A549 (cell line): ENCODE measurements at regions not wholly inside any gene's neighbourhood (a gene's known extent, or its start where the extent isn't known, plus 50 kb on each side); places are given as distances from the start of the nearest gene placed in this dataset.
A peak's percentile ranks its signal among the peaks of the same experiment; 100 is the strongest.
"Not testable (repeated sequence)": the region's sequence is repeated elsewhere in the genome, so short reads cannot be mapped to it uniquely, and the experiment has no call there.

Experiments
- ATAC-seq, 2 experiments: fragments of 200-7000 bp in 1 of 2; fragments of >200 bp in 1 of 2; cut with Nextera tagmentation in 1 of 2; cut with Tn5 transposase in 1 of 2; 3 replicates each; pipeline versions ENCODE4 v1.8.0 to v1.9.1; 2018 to 2020; ENCODE audit warnings: mild to moderate bottlenecking in 1 of 2, moderate library complexity in 1 of 2
- CTCF ChIA-PET: fragments of 300-600 bp; sonication (Branson Sonifier 250); formaldehyde crosslinking; extraction: SDS; loops from one replicate; lab custom pipeline; 2021; ENCODE audit warnings: antibody characterized with exemption, inconsistent platforms; lab: Yijun Ruan, JAX
- POLR2A ChIA-PET: fragments of 350-600 bp; formaldehyde crosslinking; extraction: SDS; loops from one replicate; lab custom pipeline; 2021; ENCODE audit warnings: antibody characterized with exemption, inconsistent platforms; lab: Yijun Ruan, JAX
- DNase-seq, 2 experiments: peaks; one replicate each; pipeline versions ENCODE4 v3.0.0 to v3.0.0-alpha.2; 2011 to 2016; ENCODE audit warnings: low read depth in 1 of 2, low spot score in 1 of 2
- FAIRE-seq: peaks from 2 replicates; lab custom pipeline; 2011; peaks lifted over from hg19 to GRCh38; lab: Jason Lieb, UNC
- H3K27ac ChIP-seq, 2 experiments: fragments of >200 bp; sonication (Bioruptor Twin); formaldehyde crosslinking; 3 replicates each; pipeline ENCODE4 v1.5.1; 2016 to 2017
- H3K4me1 ChIP-seq: fragments of >200 bp; sonication (Bioruptor Twin); formaldehyde crosslinking; 3 replicates; pipeline ENCODE4 v1.6.1; 2016
- H3K4me2 ChIP-seq: fragments of >200 bp; sonication (Bioruptor Twin); formaldehyde crosslinking; 3 replicates; pipeline ENCODE4 v1.6.1; 2016
- H3K4me3 ChIP-seq: fragments of >200 bp; sonication (Bioruptor Twin); formaldehyde crosslinking; 3 replicates; pipeline ENCODE4 v1.5.1; 2016
- H3K9me3 ChIP-seq: fragments of >200 bp; sonication (Bioruptor Twin); formaldehyde crosslinking; 3 replicates; pipeline ENCODE4 v1.6.1; 2016
- CEBPB ChIP-seq, 2 experiments: fragments of >200 bp in 1 of 2; sonication (Bioruptor Twin) in 1 of 2; formaldehyde crosslinking in 1 of 2; IDR thresholded peaks; 2 replicates each; pipeline ENCODE4 v1.6.1; 2012 to 2016
- CHD2 ChIP-seq: fragments of 150-350 bp; IDR thresholded peaks from 2 replicates; pipeline ENCODE4 v1.6.1; 2014; ENCODE audit warnings: low read length; ENCODE audit not compliant: partially characterized antibody
- EHF ChIP-seq: fragments of 250-450 bp; sonication (Bioruptor Pico); IDR thresholded peaks from 2 replicates; pipeline ENCODE4 v1.5.0; 2020; ENCODE audit warnings: mild to moderate bottlenecking
- EP300 ChIP-seq, 2 experiments: fragments of >200 bp; sonication (Bioruptor Twin); formaldehyde crosslinking; IDR thresholded peaks; 2 replicates in 1 of 2; 3 replicates in 1 of 2; pipeline ENCODE4 v1.6.1; 2016 to 2017
- HEYL ChIP-seq: fragments of 250-450 bp; sonication (Bioruptor Pico); IDR thresholded peaks from 2 replicates; pipeline ENCODE4 v1.8.0; 2021; ENCODE audit warnings: mild to moderate bottlenecking, moderate library complexity
- JUN ChIP-seq, 2 experiments: fragments of >200 bp; sonication (Bioruptor Twin); formaldehyde crosslinking; IDR thresholded peaks; 2 replicates in 1 of 2; 3 replicates in 1 of 2; pipeline ENCODE4 v1.6.1; 2016 to 2017
- KDM5A ChIP-seq: fragments of 200-600 bp; sonication (generic); IDR thresholded peaks from 2 replicates; pipeline ENCODE4 v1.6.1; 2016; ENCODE audit warnings: antibody characterized with exemption, mild to moderate bottlenecking
- MAFK ChIP-seq: fragments of 450-650 bp; IDR thresholded peaks from 2 replicates; pipeline ENCODE4 v1.6.1; 2014; ENCODE audit not compliant: partially characterized antibody
- MAZ ChIP-seq: fragments of 150-350 bp; IDR thresholded peaks from 2 replicates; pipeline ENCODE4 v1.6.1; 2014; ENCODE audit warnings: antibody characterized with exemption, low read depth, low read length, borderline replicate concordance
- NR3C1 ChIP-seq: fragments of >200 bp; sonication (Bioruptor Twin); formaldehyde crosslinking; IDR thresholded peaks from 3 replicates; pipeline ENCODE4 v1.6.1; 2017
- PHF8 ChIP-seq: fragments of 200-600 bp; sonication (generic); IDR thresholded peaks from 2 replicates; pipeline ENCODE4 v1.6.1; 2016; ENCODE audit warnings: low read depth, mild to moderate bottlenecking, antibody characterized with exemption, moderate library complexity, borderline replicate concordance
- POLR2AphosphoS2 ChIP-seq: conservative IDR thresholded peaks from 2 replicates; pipeline ENCODE4 v1.6.1; 2012; ENCODE audit warnings: low read length, improper control_type of control experiment, inconsistent platforms
- REST ChIP-seq: fragments of 200-600 bp; sonication (generic); IDR thresholded peaks from 2 replicates; pipeline ENCODE4 v1.6.1; 2016; ENCODE audit warnings: antibody characterized with exemption, mild to moderate bottlenecking, moderate library complexity
- RNF2 ChIP-seq: fragments of 200-600 bp; sonication (generic); IDR thresholded peaks from 2 replicates; pipeline ENCODE4 v1.6.1; 2016; ENCODE audit warnings: low read depth, mild to moderate bottlenecking, antibody characterized with exemption, moderate library complexity, borderline replicate concordance
- TFCP2L1 ChIP-seq: fragments of 250-450 bp; sonication (Bioruptor Pico); IDR thresholded peaks from 2 replicates; pipeline ENCODE4 v1.5.0; 2021; ENCODE audit warnings: mild to moderate bottlenecking
- ZFP36 ChIP-seq: fragments of 450-650 bp; IDR thresholded peaks from 2 replicates; pipeline ENCODE4 v1.6.1; 2014; ENCODE audit warnings: borderline replicate concordance; ENCODE audit not compliant: partially characterized antibody
- ZNF302 ChIP-seq: fragments of 250-450 bp; sonication (Bioruptor Pico); IDR thresholded peaks from 2 replicates; pipeline ENCODE4 v1.9.0; 2021; ENCODE audit warnings: inconsistent platforms, mild to moderate bottlenecking, moderate library complexity
- ZSCAN20 ChIP-seq: fragments of 250-450 bp; sonication (Bioruptor Pico); IDR thresholded peaks from 2 replicates; pipeline ENCODE4 v1.8.0; 2022; ENCODE audit warnings: mild to moderate bottlenecking, moderate library complexity
- WGBS: methylation state at CpG from one replicate; pipeline ENCODE4 v1.1.6; 2017; ENCODE audit errors: missing lambda C conversion rate; 5-methylcytosine and 5-hydroxymethylcytosine counted together

GRCh38 chr1:148374101-148374500, 109.0 kb downstream of the PPIAL4G start:
- no peak overlapping the region for H3K27ac ChIP-seq
- 61% methylated on average over 3 of the region's 3 CpGs for WGBS

GRCh38 chr1:148373192-148373925, 109.7 kb downstream of the PPIAL4G start:
- H3K27ac ChIP-seq = no peak overlapping the region
- 88% methylated on average over 8 of the region's 8 CpGs for WGBS
- H3K4me1 ChIP-seq = peaks cover 10% of the 10 kb centered on the region; the same call in 2 of the 3 replicates
- TF ChIP-seq HEYL = no peak
- TF ChIP-seq PHF8 = no peak
- TF ChIP-seq NR3C1 = no peak
- no peak for TF ChIP-seq TFCP2L1 (CRISPR knock-in tag)
- TF ChIP-seq CHD2 = no peak
- no peak for TF ChIP-seq EP300 (IDR thresholded peaks at IDR 0.05)
- TF ChIP-seq REST = no peak
- no peak for TF ChIP-seq RNF2
- ATAC-seq (no peak), DNase-seq (no peak), FAIRE-seq (no peak)
- no peaks in the 10 kb centered on the region for H3K9me3 ChIP-seq
- CTCF ChIA-PET = interaction anchor here (0.7 to 4.1 kb wide), 2 partner anchors 15 to 150 kb away, joined by 5 to 30 read pairs; no protein-coding TSS in a partner anchor
- POLR2A ChIA-PET = no interaction called here
- H3K4me2 ChIP-seq = no peak overlapping the region
- H3K4me3 ChIP-seq = no peak overlapping the region

More at GRCh38 chr1:148374101-148374500, 109.0 kb downstream of the PPIAL4G start:
- POLR2A ChIA-PET = no interaction called here
- DNase-seq = no peak
- ATAC-seq = no peak
- CTCF ChIA-PET = interaction anchor here (4.1 kb wide), 1 partner anchor 16 kb away, joined by 30 read pairs; no protein-coding TSS in a partner anchor
- Histone ChIP-seq H3K9me3 (no peaks in the 10 kb centered on the region), H3K4me2 (no peak overlapping the region), H3K4me1 (peaks cover 10% of the 10 kb centered on the region; the same call in 2 of the 3 replicates), H3K4me3 (no peak overlapping the region)
- no peak for FAIRE-seq
- TF ChIP-seq JUN (IDR thresholded peaks at IDR 0.05) = no peak
- TF ChIP-seq ZSCAN20 (CRISPR knock-in tag) = no peak
- no peak for TF ChIP-seq CHD2
- no peak for TF ChIP-seq MAFK
- no peak for TF ChIP-seq MAZ
- TF ChIP-seq POLR2AphosphoS2 = no peak

- Histone ChIP-seq H3K4me2 (no peak overlapping the region), H3K4me1 (peaks cover 10% of the 10 kb centered on the region; the same call in 2 of the 3 replicates), H3K9me3 (no peaks in the 10 kb centered on the region), H3K27ac (peak overlapping the region in 1 of 2 experiments; percentile 6; a peak in 1 of 6 replicates), H3K4me3 (no peak overlapping the region)
- FAIRE-seq (no peak), ATAC-seq (no peak), DNase-seq (no peak)
- CTCF ChIA-PET = interaction anchor here (1.2 to 4.1 kb wide), 3 partner anchors 8 to 15 kb away, joined by 5 to 30 read pairs (median 14); no protein-coding TSS in a partner anchor
- WGBS = 68% methylated on average over 3 of the region's 3 CpGs
- TF ChIP-seq ZFP36 = no peak
- no peak for TF ChIP-seq CEBPB (IDR thresholded peaks at IDR 0.05)
- no peak for TF ChIP-seq ZNF302 (CRISPR knock-in tag)
- TF ChIP-seq HEYL = no peak
- no peak for TF ChIP-seq KDM5A
- TF ChIP-seq NR3C1 = no peak
- TF ChIP-seq EHF = no peak
- POLR2A ChIA-PET = no interaction called here
These were observed 110.4 kb downstream of the PPIAL4G start for GRCh38 chr1:148372731-148373130.

GRCh38 chr1:148372051-148372726, 110.9 kb downstream of the PPIAL4G start:
- peak overlapping the region in 1 of 2 experiments; percentile 6; a peak in 2 of 6 replicates for H3K27ac ChIP-seq
- H3K4me3 ChIP-seq, DNase-seq, POLR2A ChIA-PET, H3K4me1 ChIP-seq, H3K4me2 ChIP-seq, H3K9me3 ChIP-seq, FAIRE-seq: not testable (repeated sequence)
- peak; percentile 33 to 48; a peak in 3 of 6 replicates for ATAC-seq
- CTCF ChIA-PET = interaction anchor here (1.1 to 4.1 kb wide), 6 partner anchors 9 to 51 kb away, joined by 3 to 30 read pairs (median 6); no protein-coding TSS in a partner anchor
- WGBS = 54% methylated on average over 2 of the region's 2 CpGs
